ENCODE measurements at regions not wholly inside any gene's neighbourhood (a gene's known extent, or its start where the extent isn't known, plus 50 kb on each side); places are given as distances from the start of the nearest gene placed in this dataset.

DNA sequence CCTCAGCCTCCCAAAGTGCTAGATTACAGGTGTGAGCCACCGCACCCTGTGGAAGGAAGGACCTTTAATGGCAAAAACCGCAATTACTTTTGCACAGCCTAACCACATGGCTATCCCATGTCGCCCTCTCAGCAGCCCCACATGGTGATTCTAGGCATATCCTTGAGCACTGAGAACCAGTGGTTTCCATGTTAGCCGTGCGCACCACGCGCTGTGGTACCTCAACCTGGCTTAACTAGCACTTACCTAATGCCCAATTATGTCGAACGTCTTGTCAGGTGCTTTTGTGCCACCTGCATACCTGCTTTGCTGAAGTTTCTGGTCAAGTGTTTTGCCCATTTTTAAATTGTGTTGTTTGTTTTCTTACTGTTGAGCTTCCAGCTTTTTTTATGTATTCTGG is 697.9 kb downstream of the BRD1 start:
- H3K27ac ChIP-seq (replicated peaks) = no peak overlapping the region
- no peaks in the 10 kb centered on the region for H3K27me3 ChIP-seq (ENCODE audit: insufficient read depth, poor library complexity, severe bottlenecking)
- H3K4me3 ChIP-seq (replicated peaks; ENCODE audit: insufficient read depth, low read length) = no peak overlapping the region
- DNase-seq (ENCODE audit: low read depth in 1 of 2, low spot score in 1 of 2) = no peak
- TF ChIP-seq GABPA (IDR thresholded peaks at IDR 0.05; ENCODE audit: low read depth) (no peak), POLR2AphosphoS5 (IDR thresholded peaks at IDR 0.05; ENCODE audit: low read depth) (no peak), SPI1 (IDR thresholded peaks at IDR 0.05; ENCODE audit: borderline replicate concordance, low read depth) (no peak)
- TF ChIP-seq, protein P1, sequence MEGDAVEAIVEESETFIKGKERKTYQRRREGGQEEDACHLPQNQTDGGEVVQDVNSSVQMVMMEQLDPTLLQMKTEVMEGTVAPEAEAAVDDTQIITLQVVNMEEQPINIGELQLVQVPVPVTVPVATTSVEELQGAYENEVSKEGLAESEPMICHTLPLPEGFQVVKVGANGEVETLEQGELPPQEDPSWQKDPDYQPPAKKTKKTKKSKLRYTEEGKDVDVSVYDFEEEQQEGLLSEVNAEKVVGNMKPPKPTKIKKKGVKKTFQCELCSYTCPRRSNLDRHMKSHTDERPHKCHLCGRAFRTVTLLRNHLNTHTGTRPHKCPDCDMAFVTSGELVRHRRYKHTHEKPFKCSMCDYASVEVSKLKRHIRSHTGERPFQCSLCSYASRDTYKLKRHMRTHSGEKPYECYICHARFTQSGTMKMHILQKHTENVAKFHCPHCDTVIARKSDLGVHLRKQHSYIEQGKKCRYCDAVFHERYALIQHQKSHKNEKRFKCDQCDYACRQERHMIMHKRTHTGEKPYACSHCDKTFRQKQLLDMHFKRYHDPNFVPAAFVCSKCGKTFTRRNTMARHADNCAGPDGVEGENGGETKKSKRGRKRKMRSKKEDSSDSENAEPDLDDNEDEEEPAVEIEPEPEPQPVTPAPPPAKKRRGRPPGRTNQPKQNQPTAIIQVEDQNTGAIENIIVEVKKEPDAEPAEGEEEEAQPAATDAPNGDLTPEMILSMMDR (IDR thresholded peaks at IDR 0.05; ENCODE audit: insufficient read depth, low read length) = no peak
- TF ChIP-seq, protein P2, sequence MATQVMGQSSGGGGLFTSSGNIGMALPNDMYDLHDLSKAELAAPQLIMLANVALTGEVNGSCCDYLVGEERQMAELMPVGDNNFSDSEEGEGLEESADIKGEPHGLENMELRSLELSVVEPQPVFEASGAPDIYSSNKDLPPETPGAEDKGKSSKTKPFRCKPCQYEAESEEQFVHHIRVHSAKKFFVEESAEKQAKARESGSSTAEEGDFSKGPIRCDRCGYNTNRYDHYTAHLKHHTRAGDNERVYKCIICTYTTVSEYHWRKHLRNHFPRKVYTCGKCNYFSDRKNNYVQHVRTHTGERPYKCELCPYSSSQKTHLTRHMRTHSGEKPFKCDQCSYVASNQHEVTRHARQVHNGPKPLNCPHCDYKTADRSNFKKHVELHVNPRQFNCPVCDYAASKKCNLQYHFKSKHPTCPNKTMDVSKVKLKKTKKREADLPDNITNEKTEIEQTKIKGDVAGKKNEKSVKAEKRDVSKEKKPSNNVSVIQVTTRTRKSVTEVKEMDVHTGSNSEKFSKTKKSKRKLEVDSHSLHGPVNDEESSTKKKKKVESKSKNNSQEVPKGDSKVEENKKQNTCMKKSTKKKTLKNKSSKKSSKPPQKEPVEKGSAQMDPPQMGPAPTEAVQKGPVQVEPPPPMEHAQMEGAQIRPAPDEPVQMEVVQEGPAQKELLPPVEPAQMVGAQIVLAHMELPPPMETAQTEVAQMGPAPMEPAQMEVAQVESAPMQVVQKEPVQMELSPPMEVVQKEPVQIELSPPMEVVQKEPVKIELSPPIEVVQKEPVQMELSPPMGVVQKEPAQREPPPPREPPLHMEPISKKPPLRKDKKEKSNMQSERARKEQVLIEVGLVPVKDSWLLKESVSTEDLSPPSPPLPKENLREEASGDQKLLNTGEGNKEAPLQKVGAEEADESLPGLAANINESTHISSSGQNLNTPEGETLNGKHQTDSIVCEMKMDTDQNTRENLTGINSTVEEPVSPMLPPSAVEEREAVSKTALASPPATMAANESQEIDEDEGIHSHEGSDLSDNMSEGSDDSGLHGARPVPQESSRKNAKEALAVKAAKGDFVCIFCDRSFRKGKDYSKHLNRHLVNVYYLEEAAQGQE (IDR thresholded peaks at IDR 0.05; ENCODE audit: insufficient replicate concordance, low read depth) = no peak

DNA sequence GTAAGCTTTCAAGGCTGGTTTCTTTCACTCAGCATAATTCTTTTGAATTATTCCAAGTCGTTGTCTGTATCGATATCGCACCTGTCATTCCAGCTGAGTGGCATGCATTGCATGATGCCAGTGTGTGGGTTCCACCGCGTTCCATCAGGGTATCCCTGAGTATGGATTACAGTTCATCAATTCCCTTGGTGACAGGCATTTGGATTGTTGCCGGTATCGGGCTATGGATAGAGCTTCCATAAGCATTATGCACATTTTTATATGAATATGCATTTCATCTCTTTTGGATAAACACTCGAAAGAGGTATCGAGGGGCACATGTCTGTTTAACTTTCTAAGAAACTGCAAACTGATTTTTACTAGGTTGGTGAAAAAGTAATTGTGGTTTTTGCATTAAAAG is 698.8 kb downstream of the BRD1 start:
- Histone ChIP-seq H3K27me3 (ENCODE audit: insufficient read depth, poor library complexity, severe bottlenecking) (no peaks in the 10 kb centered on the region), H3K27ac (replicated peaks) (no peak overlapping the region), H3K4me3 (replicated peaks; ENCODE audit: insufficient read depth, low read length) (no peak overlapping the region)
- TF ChIP-seq, protein P2 (IDR thresholded peaks at IDR 0.05; ENCODE audit: insufficient replicate concordance, low read depth) = no peak
- no peak for TF ChIP-seq GABPA (IDR thresholded peaks at IDR 0.05; ENCODE audit: low read depth)
- TF ChIP-seq SPI1 (IDR thresholded peaks at IDR 0.05; ENCODE audit: borderline replicate concordance, low read depth) = no peak
- TF ChIP-seq POLR2AphosphoS5 (IDR thresholded peaks at IDR 0.05; ENCODE audit: low read depth) = no peak
- TF ChIP-seq, protein P1 (IDR thresholded peaks at IDR 0.05; ENCODE audit: insufficient read depth, low read length) = no peak
- no peak for DNase-seq (ENCODE audit: low read depth in 1 of 2, low spot score in 1 of 2)

DNA sequence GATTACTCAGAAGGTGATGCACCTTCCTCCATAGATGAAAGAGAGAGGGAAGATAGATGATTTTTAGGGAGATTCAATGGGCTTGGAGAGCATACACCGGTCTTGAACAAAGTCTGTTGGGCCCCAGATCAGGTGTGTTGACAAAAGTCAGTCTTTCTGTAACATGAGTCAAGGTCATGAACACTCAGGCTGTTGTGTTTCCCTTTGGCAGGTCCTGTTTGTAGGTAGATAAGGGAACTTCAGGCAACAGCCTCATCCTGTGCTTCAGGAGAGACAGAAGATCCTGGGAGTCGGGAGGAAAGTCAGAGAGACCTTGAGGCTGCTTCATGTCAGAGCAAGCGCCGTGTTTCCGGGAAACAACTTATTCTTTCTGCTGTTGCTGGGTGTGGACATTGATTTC is 703.1 kb downstream of the BRD1 start:
- no peak for DNase-seq (ENCODE audit: low read depth in 1 of 2, low spot score in 1 of 2)
- TF ChIP-seq, protein P1 (IDR thresholded peaks at IDR 0.05; ENCODE audit: insufficient read depth, low read length) = no peak
- TF ChIP-seq GABPA (IDR thresholded peaks at IDR 0.05; ENCODE audit: low read depth) = no peak
- TF ChIP-seq SPI1 (IDR thresholded peaks at IDR 0.05; ENCODE audit: borderline replicate concordance, low read depth) = no peak
- TF ChIP-seq, protein P2 (IDR thresholded peaks at IDR 0.05; ENCODE audit: insufficient replicate concordance, low read depth) = no peak
- TF ChIP-seq POLR2AphosphoS5 (IDR thresholded peaks at IDR 0.05; ENCODE audit: low read depth) = no peak

More for the DNA sequence above, 703.1 kb downstream of the BRD1 start:
- Histone ChIP-seq H3K27ac (replicated peaks) (no peak overlapping the region), H3K27me3 (ENCODE audit: insufficient read depth, poor library complexity, severe bottlenecking) (no peaks in the 10 kb centered on the region), H3K4me3 (replicated peaks; ENCODE audit: insufficient read depth, low read length) (no peak overlapping the region)

Measured in HL-60 (cell line).